Neural cell (in vitro differentiated cells): ENCODE measurements at regions not wholly inside any gene's neighbourhood (a gene's known extent, or its start where the extent isn't known, plus 50 kb on each side); places are given as distances from the start of the nearest gene placed in this dataset.

Experiments
- H2AFZ ChIP-seq: fragments of 200-600, 300-800 bp; sonication (generic), shearing (Covaris generic); 2 replicates; pipeline ENCODE4 v1.6.0; 2014; ENCODE audit warnings: low read depth, mild to moderate bottlenecking, antibody characterized with exemption, low read length, moderate library complexity
- H3F3A ChIP-seq: fragments of 200-600 bp; shearing (Covaris generic); 2 replicates; pipeline ENCODE4 v1.6.1; 2016; ENCODE audit warnings: mild to moderate bottlenecking, moderate library complexity, mixed read lengths, antibody characterized with exemption, low read length; ENCODE audit not compliant: insufficient read depth, poor library complexity, severe bottlenecking
- H3K27ac ChIP-seq: fragments of 200-600, 300-800 bp; sonication (generic), shearing (Covaris generic); 2 replicates; pipeline ENCODE4 v1.5.1; 2014; ENCODE audit warnings: mild to moderate bottlenecking, low read length, moderate library complexity
- H3K27me3 ChIP-seq: fragments of 300-800, 200-600 bp; sonication (generic), shearing (Covaris generic); 2 replicates; pipeline ENCODE4 v1.6.0; 2014; ENCODE audit warnings: mild to moderate bottlenecking, low read depth, low read length, moderate library complexity; ENCODE audit not compliant: insufficient read depth
- H3K36me3 ChIP-seq: fragments of 300-800, 200-600 bp; sonication (generic), shearing (Covaris generic); 2 replicates; pipeline ENCODE4 v1.5.1; 2014; ENCODE audit warnings: mild to moderate bottlenecking, antibody characterized with exemption, low read length, moderate library complexity; ENCODE audit not compliant: insufficient read depth
- H3K4me2 ChIP-seq: fragments of 300-800, 200-600 bp; sonication (generic), shearing (Covaris generic); 2 replicates; pipeline ENCODE4 v1.6.0; 2014; ENCODE audit warnings: mild to moderate bottlenecking, low read length
- H3K4me3 ChIP-seq: fragments of 300-800, 200-600 bp; sonication (generic), shearing (Covaris generic); 2 replicates; pipeline ENCODE4 v1.5.1; 2014; ENCODE audit warnings: mild to moderate bottlenecking, low read length, moderate library complexity
- H3K79me2 ChIP-seq: fragments of 200-600 bp; shearing (Covaris generic); replicated peaks from 2 replicates; pipeline ENCODE4 v1.6.0; 2014; ENCODE audit warnings: mild to moderate bottlenecking, low read length, moderate library complexity; ENCODE audit not compliant: insufficient read depth
- H3K9ac ChIP-seq: fragments of 300-800, 200-600 bp; sonication (generic), shearing (Covaris generic); 2 replicates; pipeline ENCODE4 v1.6.1; 2016; ENCODE audit warnings: mild to moderate bottlenecking, low read length, mixed read lengths
- H3K9me2 ChIP-seq: fragments of 200-600 bp; shearing (Covaris generic); 2 replicates; pipeline ENCODE4 v1.6.1; 2016; ENCODE audit warnings: mild to moderate bottlenecking, low read length, mixed read lengths; ENCODE audit not compliant: insufficient read depth
- H3K9me3 ChIP-seq: fragments of 200-600, 300-800 bp; sonication (generic), shearing (Covaris generic); 2 replicates; pipeline ENCODE4 v1.6.1; 2016; ENCODE audit warnings: mild to moderate bottlenecking, mixed run types, low read length, moderate library complexity, mixed read lengths
- H4K20me1 ChIP-seq: fragments of 200-600 bp; shearing (Covaris generic); 2 replicates; pipeline ENCODE4 v1.6.1; 2016; ENCODE audit warnings: mild to moderate bottlenecking, mixed run types; ENCODE audit not compliant: insufficient read depth
- EP300 ChIP-seq: fragments of 450-650 bp; conservative IDR thresholded peaks from 2 replicates; pipeline ENCODE4 v1.6.1; 2014; ENCODE audit warnings: antibody characterized with exemption, mild to moderate bottlenecking, moderate library complexity; ENCODE audit not compliant: poor library complexity, severe bottlenecking
- EZH2 ChIP-seq: fragments of 200-600, 300-800 bp; shearing (Covaris generic), sonication (generic); IDR thresholded peaks from 2 replicates; pipeline ENCODE4 v1.6.1; 2014; ENCODE audit warnings: antibody characterized with exemption, low read length, borderline replicate concordance, mild to moderate bottlenecking; ENCODE audit not compliant: insufficient read depth, poor library complexity, severe bottlenecking
- MXI1 ChIP-seq: fragments of 450-650 bp; conservative IDR thresholded peaks from 2 replicates; pipeline ENCODE4 v1.6.1; 2014; ENCODE audit warnings: antibody characterized with exemption, mild to moderate bottlenecking; ENCODE audit not compliant: poor library complexity, severe bottlenecking
- POLR2AphosphoS5 ChIP-seq: IDR thresholded peaks from 2 replicates; pipeline ENCODE4 v1.6.1; 2012
- RAD21 ChIP-seq: fragments of 450-650 bp; conservative IDR thresholded peaks from 2 replicates; pipeline ENCODE4 v1.6.1; 2014; ENCODE audit warnings: antibody characterized with exemption, mild to moderate bottlenecking, moderate library complexity
- REST ChIP-seq: IDR thresholded peaks from 2 replicates; pipeline ENCODE4 v1.6.1; 2012; ENCODE audit warnings: borderline replicate concordance
- SMC3 ChIP-seq: fragments of 450-650 bp; conservative IDR thresholded peaks from 2 replicates; pipeline ENCODE4 v1.6.1; 2014; ENCODE audit warnings: antibody characterized with exemption, mild to moderate bottlenecking, moderate library complexity; ENCODE audit not compliant: poor library complexity
- TAF1 ChIP-seq: IDR thresholded peaks from 2 replicates; pipeline ENCODE4 v1.6.1; 2012; ENCODE audit warnings: low read depth
- TF ChIP-seq, protein P1 (sequence below): fragments of 450-650 bp; IDR thresholded peaks from 2 replicates; pipeline ENCODE4 v1.5.1; 2014; ENCODE audit warnings: antibody characterized with exemption, mild to moderate bottlenecking, moderate library complexity; ENCODE audit not compliant: poor library complexity, severe bottlenecking

DNA sequence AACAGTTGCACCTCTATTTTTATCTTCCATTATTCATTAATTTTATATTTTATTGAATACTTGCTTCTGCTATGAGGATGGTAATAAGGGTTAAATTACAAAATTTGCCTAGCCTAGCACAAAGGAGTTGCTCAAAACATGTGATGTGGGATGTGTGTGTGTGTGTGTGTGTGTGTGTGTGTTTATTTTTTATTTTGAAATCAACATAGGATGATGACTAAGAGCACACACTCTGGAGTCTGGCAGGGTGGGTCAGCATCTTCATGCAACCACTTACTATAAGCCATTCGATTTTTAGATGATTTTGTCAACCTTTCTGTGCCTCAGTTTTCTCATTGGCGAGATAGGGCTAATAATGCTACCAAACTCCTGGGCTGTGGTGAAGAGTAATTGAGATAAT lies 57.7 kb upstream of the MAMDC2 start:
- H3K9me3 ChIP-seq = no peaks in the 10 kb centered on the region
- no peak overlapping the region for H3K4me3 ChIP-seq
- no peaks in the 10 kb centered on the region for H3F3A ChIP-seq
- H2AFZ ChIP-seq = no peak overlapping the region
- no peak overlapping the region for H3K9ac ChIP-seq
- H3K27me3 ChIP-seq = no peaks in the 10 kb centered on the region
- H4K20me1 ChIP-seq = no peaks in the 10 kb centered on the region
- no peaks in the 10 kb centered on the region for H3K9me2 ChIP-seq
- no peaks in the 10 kb centered on the region for H3K36me3 ChIP-seq
- no peak overlapping the region for H3K27ac ChIP-seq
- H3K79me2 ChIP-seq = no peaks in the 10 kb centered on the region
- H3K4me2 ChIP-seq = no peak overlapping the region
- no peak for TF ChIP-seq TAF1
- TF ChIP-seq EP300 = no peak
- no peak for TF ChIP-seq EZH2
- TF ChIP-seq SMC3 = no peak
- TF ChIP-seq, protein P1, sequence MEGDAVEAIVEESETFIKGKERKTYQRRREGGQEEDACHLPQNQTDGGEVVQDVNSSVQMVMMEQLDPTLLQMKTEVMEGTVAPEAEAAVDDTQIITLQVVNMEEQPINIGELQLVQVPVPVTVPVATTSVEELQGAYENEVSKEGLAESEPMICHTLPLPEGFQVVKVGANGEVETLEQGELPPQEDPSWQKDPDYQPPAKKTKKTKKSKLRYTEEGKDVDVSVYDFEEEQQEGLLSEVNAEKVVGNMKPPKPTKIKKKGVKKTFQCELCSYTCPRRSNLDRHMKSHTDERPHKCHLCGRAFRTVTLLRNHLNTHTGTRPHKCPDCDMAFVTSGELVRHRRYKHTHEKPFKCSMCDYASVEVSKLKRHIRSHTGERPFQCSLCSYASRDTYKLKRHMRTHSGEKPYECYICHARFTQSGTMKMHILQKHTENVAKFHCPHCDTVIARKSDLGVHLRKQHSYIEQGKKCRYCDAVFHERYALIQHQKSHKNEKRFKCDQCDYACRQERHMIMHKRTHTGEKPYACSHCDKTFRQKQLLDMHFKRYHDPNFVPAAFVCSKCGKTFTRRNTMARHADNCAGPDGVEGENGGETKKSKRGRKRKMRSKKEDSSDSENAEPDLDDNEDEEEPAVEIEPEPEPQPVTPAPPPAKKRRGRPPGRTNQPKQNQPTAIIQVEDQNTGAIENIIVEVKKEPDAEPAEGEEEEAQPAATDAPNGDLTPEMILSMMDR = no peak
- no peak for TF ChIP-seq POLR2AphosphoS5
- TF ChIP-seq MXI1 = no peak
- TF ChIP-seq REST = no peak
- TF ChIP-seq RAD21 = no peak

DNA sequence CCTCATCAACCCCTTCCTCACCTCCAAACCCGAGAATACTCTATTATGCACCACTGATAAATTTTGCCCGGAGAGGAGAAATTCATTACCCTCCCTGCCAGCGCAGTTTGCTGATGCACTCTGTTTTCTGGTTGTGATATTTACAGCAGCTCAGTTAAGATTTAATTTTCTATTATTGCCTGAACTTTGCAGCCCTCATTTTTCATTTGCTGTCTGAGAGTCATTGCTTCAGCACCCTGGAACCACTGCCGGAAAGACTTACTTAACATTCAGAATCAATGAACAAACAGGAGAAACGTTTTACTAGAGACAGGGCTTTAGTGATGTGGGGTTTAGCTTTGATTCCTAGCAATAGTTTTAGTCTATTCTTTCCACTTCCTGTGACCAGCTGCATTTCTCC lies 56.7 kb upstream of the MAMDC2 start:
- H3K9me2 ChIP-seq = no peaks in the 10 kb centered on the region
- no peak for TF ChIP-seq POLR2AphosphoS5
- TF ChIP-seq, protein P1 = no peak
- TF ChIP-seq MXI1 = no peak
- no peak for TF ChIP-seq TAF1
- TF ChIP-seq REST = no peak
- no peak for TF ChIP-seq SMC3
- TF ChIP-seq EZH2 = no peak
- no peak for TF ChIP-seq EP300
- no peak for TF ChIP-seq RAD21
- no peak overlapping the region for H3K9ac ChIP-seq
- H3K79me2 ChIP-seq = no peaks in the 10 kb centered on the region
- H3F3A ChIP-seq = no peaks in the 10 kb centered on the region
- H4K20me1 ChIP-seq = no peaks in the 10 kb centered on the region
- H3K27me3 ChIP-seq = no peaks in the 10 kb centered on the region
- H3K4me2 ChIP-seq = no peak overlapping the region
- no peaks in the 10 kb centered on the region for H3K9me3 ChIP-seq
- no peaks in the 10 kb centered on the region for H3K36me3 ChIP-seq
- no peak overlapping the region for H3K27ac ChIP-seq
- no peak overlapping the region for H2AFZ ChIP-seq
- H3K4me3 ChIP-seq = no peak overlapping the region
